Activated CD8-positive, alpha-beta memory T cell treated with anti-CD3 and anti-CD28 coated beads, Interleukin-2, amount 50 U/mL, for 48 hours (primary cell): ENCODE measurements at regions not wholly inside any gene's neighbourhood (a gene's known extent, or its start where the extent isn't known, plus 50 kb on each side); places are given as distances from the start of the nearest gene placed in this dataset.
"Not testable (repeated sequence)": the region's sequence is repeated elsewhere in the genome, so short reads cannot be mapped to it uniquely, and the experiment has no call there.

Experiments used
- DNase-seq: peaks from one replicate; pipeline ENCODE4 v3.0.0-alpha.2; 2020

- DNase-seq = no peak
Observed at GRCh38 chr3:152200476-152201420, 68.0 kb upstream of the MBNL1 start.

GRCh38 chr3:152202976-152203626, 65.6 kb upstream of the MBNL1 start:
- DNase-seq = no peak

GRCh38 chr3:152203652-152204051, 65.1 kb upstream of the MBNL1 start:
- no peak for DNase-seq

- DNase-seq = no peak
Observed at GRCh38 chr3:152204218-152204617, 64.5 kb upstream of the MBNL1 start.

GRCh38 chr3:152205097-152205593, 63.6 kb upstream of the MBNL1 start:
- no peak for DNase-seq

- DNase-seq = no peak
Observed at GRCh38 chr3:152206243-152206760, 62.4 kb upstream of the MBNL1 start.

- DNase-seq = no peak
Observed at GRCh38 chr3:152208439-152208838, 60.3 kb upstream of the MBNL1 start.

- no peak for DNase-seq
Observed at GRCh38 chr3:152209060-152209459, 59.7 kb upstream of the MBNL1 start.

GRCh38 chr3:152209776-152210175, 59.0 kb upstream of the MBNL1 start:
- DNase-seq = no peak

GRCh38 chr3:152210697-152211096, 58.0 kb upstream of the MBNL1 start:
- no peak for DNase-seq

GRCh38 chr3:152211655-152212054, 57.1 kb upstream of the MBNL1 start:
- no peak for DNase-seq

- DNase-seq = no peak
Observed at GRCh38 chr3:152213203-152213602, 55.5 kb upstream of the MBNL1 start.

GRCh38 chr3:152213938-152214337, 54.8 kb upstream of the MBNL1 start:
- no peak for DNase-seq

GRCh38 chr3:152216960-152217865, 51.5 kb upstream of the MBNL1 start:
- not testable (repeated sequence) for DNase-seq

- DNase-seq = no peak
Observed at GRCh38 chr3:152218602-152219001, 50.1 kb upstream of the MBNL1 start.
